CD4-positive, alpha-beta T cell treated with Interleukin-17A for 4 hours (primary cell): ENCODE measurements at regions not wholly inside any gene's neighbourhood (a gene's known extent, or its start where the extent isn't known, plus 50 kb on each side); places are given as distances from the start of the nearest gene placed in this dataset.
"Not testable (repeated sequence)": the region's sequence is repeated elsewhere in the genome, so short reads cannot be mapped to it uniquely, and the experiment has no call there.

Experiments
- DNase-seq: peaks from one replicate; pipeline ENCODE4 v3.0.0-alpha.2; 2020; ENCODE audit warnings: mixed read lengths

GRCh38 chrX:79026742-79027141, 81.6 kb downstream of the P2RY10 start:
- DNase-seq, result not testable (repeated sequence)

DNA sequence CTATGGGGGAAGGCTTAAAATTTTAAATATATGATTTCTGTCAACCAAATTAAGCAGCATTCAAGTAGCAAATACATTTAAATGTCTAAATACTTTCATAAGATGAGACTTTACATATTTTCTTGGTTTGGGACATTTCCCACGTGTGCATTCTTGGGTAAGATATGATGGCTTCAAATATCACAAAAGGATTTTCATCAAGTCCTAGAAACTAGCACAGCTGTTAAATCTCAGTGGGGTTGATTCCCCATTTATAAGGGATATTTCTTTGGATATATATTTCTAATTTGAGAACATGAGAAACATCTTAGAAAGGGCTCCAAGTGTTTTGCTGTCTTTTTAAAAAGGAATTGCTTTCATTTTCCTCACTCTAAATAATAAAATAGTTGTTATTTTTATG, 90.2 kb downstream of the P2RY10 start:
- no peak for DNase-seq

DNA sequence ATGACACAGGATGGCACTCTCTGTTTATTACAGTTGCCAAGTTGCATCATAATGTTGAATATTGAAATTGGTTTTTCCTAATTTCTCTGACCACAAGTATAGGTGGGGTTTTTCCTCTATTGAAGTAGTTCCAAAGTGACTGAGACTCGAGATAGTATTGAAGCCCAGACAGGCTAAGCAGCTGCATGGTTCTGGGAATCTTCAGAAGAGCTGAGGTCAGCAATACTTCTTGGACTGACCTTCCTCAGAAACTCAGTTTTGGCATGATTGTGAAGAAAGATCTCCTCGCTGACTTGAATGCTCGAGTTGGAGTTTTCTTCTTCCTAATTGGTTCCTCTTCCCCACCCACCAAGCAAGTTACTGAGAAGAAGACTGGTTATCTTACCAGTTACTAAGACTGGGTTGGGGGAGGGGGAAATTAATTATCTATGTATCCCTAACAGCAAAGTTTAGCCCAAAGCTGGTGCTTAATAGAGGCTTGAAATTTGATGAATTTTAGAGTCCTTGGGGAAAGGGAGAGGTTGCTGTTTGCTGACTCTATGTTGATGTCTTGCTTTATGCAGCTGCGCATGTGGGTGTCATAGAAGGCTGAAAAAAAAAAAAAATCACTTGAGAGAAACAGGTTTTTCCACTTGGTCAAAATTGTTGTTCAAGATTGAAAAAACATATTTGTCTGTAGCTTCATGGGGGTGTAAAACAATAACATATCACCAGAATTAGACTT, 91.1 kb downstream of the P2RY10 start:
- DNase-seq, result no peak

DNA sequence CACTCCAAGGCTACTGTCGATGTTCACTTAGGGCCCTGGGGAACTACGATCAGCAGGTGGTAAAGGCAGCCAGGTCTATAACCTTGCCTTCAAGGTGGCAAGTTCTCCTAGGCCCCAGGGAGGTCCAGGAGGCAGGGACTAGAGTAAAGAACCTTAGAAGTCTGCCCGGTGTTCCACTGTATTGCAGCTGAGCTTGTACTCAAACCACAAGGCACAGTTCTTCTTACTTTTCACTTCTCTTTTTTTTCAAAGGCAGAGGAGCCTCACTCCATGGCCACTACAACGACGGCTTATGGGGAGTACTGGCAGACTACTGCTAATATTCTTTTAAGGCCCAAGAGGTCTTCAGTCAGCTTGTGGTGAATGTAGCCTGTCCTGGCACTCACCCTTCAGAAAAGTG, 78.8 kb upstream of the GPR174 start:
- DNase-seq, result no peak

DNA sequence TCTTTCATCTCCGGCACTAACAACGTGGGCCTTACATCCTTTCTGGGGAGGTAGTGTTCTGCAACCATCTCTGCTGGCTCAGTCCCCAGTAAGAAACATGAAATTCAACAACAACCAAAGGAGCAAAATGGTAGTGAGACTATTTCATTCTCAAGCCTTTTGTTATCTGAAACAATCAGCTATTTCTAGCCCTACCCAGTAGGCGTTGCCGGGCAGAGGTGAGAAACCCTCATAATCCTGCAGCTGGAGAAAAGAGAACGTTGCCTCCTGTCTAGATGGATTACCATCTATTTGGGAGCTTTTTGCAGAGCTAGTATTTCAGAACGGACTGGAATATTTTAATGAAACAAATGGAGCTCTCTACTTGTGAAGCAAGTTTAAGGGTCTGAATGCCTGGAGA, 66.4 kb upstream of the GPR174 start:
- DNase-seq, result no peak

DNA sequence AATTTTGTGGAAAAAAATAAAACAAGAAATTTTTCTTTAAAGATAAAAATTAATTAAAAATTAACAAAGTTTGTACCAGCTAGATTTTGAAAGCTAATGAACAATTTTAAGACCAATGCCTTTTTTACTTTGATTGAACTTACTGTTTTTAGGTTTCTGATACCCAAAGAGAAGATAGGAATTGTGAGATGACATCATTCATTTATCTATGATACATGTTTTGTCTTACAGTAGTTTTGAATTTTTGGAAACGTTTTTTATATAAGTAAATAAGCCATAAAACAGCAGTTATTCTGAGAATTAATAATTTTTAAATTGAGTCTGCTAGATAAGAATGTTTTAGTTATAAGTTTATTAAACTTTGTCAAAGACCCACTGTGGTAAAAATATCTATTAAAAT, 65.0 kb upstream of the GPR174 start:
- no peak for DNase-seq

DNA sequence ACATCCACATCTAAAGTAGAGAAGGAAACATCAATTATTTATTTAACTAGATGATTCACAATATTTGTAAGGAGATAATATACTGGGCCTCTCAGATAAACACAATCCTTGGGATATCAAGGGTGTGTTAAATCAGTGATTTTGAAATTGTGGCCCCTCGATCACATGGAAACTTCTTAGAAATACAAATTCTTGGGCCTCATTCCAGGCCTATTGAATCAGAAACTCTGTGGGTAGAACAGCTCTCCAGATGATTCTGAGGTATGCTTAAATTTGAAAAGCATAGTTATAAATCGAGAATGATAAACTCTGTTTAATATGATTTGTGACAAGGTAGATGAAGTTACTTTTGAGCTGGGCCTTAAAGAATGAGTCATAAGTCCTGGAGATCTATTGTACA, 64.3 kb upstream of the GPR174 start:
- DNase-seq, result no peak

DNA sequence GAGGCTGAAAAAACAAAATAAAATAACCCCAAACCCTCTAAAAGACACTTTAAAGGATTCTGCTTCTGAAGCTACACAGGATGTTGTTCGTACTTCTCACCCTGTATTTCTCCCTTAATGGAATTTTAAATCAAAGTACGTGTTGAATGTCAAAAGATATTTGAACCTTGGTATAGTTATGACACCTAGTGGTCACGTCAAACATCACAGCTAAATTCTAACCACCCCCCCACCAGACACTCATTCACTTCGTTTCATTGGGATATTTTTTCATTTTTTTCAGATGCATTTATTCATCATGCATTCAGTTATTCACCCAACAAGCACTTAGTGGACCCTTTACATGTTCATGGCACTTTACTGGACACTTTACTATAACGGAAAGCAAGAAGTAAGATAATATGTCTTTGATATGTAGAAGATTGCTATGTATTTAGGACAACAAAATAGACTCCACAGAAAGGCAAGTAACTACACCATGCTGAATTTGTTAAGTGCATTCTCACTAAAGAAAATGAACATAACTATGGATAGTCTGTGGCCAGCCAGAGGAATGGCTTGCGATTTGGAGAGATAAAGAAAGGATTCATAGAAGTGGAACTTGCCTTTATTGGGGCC, 62.5 kb upstream of the GPR174 start:
- DNase-seq, result peak; percentile 48

GRCh38 chrX:79082899-79083298, 61.6 kb upstream of the GPR174 start:
- no peak for DNase-seq

DNA sequence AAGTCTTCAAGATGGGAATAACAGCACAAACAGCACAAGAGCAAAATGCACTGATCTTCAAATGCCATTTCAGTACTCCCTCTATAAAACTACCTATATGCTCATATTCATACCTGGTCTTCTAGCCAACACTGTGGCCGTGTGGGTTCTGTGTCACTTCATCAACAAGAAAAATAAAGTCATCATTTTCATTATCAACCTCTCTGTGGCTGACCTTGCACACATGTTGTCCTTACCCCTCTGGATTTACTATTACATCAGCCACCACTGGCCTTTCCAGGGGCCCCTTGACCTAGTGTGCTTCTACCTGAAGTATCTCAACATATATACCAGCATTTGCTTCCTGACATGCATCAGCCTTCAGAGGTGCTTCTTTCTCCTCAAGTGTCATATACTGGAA, 59.6 kb upstream of the GPR174 start:
- DNase-seq, result no peak

DNA sequence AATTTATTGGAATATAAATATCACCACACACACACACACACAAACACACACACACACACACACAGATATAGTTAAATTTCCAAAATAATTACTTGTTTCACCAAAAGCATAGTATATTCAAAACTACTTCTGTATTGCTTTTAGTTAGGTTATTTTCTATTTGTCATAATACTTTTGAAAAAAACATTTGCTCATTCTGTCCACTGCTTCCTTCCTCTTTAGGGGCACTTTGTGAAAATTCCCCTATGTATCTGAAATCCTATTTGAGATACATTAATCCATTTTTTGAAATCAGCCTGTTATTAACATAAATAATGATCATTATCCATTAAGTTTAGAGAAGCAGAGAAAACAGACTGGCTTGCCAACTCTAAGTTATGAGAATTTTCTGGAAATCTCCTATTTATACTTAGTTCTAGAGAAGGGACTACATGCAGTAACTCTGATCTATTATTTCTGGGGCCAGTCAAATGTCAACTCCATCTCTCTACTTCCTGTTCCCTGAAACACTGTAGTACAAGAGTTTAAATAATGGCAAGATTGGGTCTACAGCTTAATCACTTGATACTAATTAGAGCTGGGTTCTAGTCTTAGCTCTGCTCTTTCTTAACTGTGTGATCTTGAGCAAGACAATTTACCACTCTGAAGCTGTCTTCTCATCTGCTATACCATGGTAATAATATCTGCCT, 54.4 kb upstream of the GPR174 start:
- DNase-seq, result no peak

DNA sequence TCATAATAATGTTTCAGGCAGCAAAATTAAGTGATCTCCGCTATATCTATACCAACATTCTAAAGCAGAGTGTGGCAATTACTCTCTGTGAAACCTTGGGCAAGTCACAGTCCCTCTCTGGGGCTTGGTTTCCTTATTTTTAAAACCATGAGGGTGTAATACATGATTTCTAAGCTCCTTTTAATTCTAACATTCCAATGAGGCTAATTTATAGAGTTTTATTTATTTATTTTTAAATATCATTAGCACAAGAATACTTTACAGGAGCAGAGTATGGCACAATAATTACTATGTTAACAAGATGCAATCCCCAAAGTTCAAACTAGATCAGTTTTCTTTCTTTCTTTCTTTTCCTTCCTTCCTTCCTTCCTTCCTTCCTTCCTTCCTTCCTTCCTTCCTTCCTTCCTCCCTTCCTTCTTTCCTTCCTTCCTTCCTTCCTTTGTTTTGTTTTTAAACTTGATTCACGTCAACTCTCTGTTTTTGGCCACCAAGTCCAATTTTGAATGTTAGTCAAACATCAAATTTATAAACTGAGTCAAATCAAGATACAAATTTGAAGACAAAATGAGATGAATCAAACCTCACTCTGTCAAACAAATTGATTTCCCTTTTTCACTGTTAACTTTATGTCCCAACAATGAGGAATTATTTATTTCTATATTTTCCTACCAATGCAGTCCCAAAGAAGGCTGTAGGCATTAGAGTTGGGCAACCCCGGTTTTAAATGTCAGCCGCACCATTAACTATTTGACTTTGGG, 50.2 kb upstream of the GPR174 start:
- no peak for DNase-seq
